ENCODE measurements at regions not wholly inside any gene's neighbourhood (a gene's known extent, or its start where the extent isn't known, plus 50 kb on each side); places are given as distances from the start of the nearest gene placed in this dataset.
"Not testable (repeated sequence)": the region's sequence is repeated elsewhere in the genome, so short reads cannot be mapped to it uniquely, and the experiment has no call there.

DNA sequence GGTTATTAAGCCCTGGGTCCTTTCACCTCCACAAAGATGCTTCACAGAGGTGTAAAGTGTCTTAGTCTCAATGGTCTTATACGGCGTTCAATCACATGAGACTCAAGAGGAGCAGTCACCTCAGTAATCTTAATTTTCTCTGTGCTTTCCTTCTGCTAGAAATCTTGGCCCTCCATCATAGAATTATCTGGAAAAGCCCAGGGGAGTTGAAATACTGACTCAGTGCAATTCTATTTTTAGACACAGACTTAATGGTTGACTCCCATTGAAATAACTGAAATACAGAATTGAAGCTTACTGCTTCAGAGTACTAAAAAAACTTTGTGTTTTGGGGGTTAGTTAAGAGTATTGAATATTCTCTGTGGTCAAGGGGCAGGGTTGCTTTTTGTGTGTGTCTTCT lies 94.5 kb upstream of the IL15 start:
- no peak overlapping the region for H3K9ac ChIP-seq (ENCODE audit: insufficient read length, low read depth)

DNA sequence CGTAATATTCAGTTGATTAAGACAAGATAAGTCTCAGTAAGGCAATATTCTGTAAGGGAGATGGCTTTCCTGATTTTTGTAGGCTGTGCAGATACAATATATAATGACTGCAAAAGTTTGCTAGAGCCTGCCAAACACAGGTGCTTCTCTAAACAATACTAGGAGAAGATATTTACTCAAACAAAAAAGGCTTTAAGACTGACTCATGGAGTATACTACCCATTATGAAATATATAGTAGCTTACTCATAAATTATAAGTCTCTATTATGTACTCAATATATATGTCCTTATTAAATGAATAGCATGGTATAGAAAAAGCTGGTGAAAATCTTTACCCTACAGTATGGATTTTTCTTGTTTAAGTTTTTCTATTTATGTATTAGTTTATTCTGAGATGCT lies 93.2 kb upstream of the IL15 start:
- H3K4me3 ChIP-seq (ENCODE audit: insufficient read length, low read depth), result no peak overlapping the region
- TF ChIP-seq SUZ12 (IDR thresholded peaks at IDR 0.05; ENCODE audit: extremely low read depth, insufficient read depth, insufficient read length), result no peak
- TF ChIP-seq YY1 (IDR thresholded peaks at IDR 0.05; ENCODE audit: insufficient read depth, insufficient read length), result no peak
- TF ChIP-seq ZNF274 (IDR thresholded peaks at IDR 0.05; ENCODE audit: low read depth, low read length), result no peak
- H3K27me3 ChIP-seq (ENCODE audit: insufficient read depth, insufficient read length), result no peaks in the 10 kb centered on the region
- H3K9ac ChIP-seq (ENCODE audit: insufficient read length, low read depth), result no peak overlapping the region
- H3K36me3 ChIP-seq (ENCODE audit: insufficient read depth, insufficient read length, low read length), result no peaks in the 10 kb centered on the region
- no peaks in the 10 kb centered on the region for H3K9me3 ChIP-seq (ENCODE audit: insufficient read depth, low read length)
- DNase-seq (ENCODE audit: low read depth, low spot score), result no peak
- no peaks in the 10 kb centered on the region for H3K4me1 ChIP-seq (ENCODE audit: insufficient read depth, insufficient read length)

More for the DNA sequence above, 94.5 kb upstream of the IL15 start:
- TF ChIP-seq YY1 (IDR thresholded peaks at IDR 0.05; ENCODE audit: insufficient read depth, insufficient read length), result no peak
- no peak for TF ChIP-seq ZNF274 (IDR thresholded peaks at IDR 0.05; ENCODE audit: low read depth, low read length)
- DNase-seq (ENCODE audit: low read depth, low spot score), result no peak
- H3K27me3 ChIP-seq (ENCODE audit: insufficient read depth, insufficient read length), result no peaks in the 10 kb centered on the region
- no peak overlapping the region for H3K4me3 ChIP-seq (ENCODE audit: insufficient read length, low read depth)
- H3K36me3 ChIP-seq (ENCODE audit: insufficient read depth, insufficient read length, low read length), result no peaks in the 10 kb centered on the region
- H3K4me1 ChIP-seq (ENCODE audit: insufficient read depth, insufficient read length), result no peaks in the 10 kb centered on the region
- H3K9me3 ChIP-seq (ENCODE audit: insufficient read depth, low read length), result no peaks in the 10 kb centered on the region

DNA sequence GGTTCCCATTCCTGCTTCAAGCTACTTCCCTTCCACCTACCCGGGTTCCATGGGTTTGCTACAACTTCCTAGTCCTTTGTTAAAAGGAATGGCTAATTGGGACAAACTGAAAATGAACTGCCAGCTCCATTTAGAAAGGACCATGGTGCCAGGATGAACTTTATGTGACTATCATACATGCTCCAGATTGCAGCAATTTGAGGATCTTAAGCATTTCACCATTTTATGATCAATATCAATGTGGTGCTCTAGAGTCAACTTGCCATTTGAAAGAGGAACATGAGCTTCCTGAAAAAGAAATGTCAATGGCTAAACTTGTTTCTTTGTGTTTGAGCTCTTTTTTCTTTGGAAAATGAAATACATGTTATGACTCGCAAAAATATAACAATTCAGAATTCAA lies 92.7 kb upstream of the IL15 start:
- no peak for DNase-seq (ENCODE audit: low read depth, low spot score)
- H3K4me1 ChIP-seq (ENCODE audit: insufficient read depth, insufficient read length), result no peaks in the 10 kb centered on the region
- TF ChIP-seq YY1 (IDR thresholded peaks at IDR 0.05; ENCODE audit: insufficient read depth, insufficient read length) (no peak), SUZ12 (IDR thresholded peaks at IDR 0.05; ENCODE audit: extremely low read depth, insufficient read depth, insufficient read length) (no peak), ZNF274 (IDR thresholded peaks at IDR 0.05; ENCODE audit: low read depth, low read length) (no peak)
- H3K36me3 ChIP-seq (ENCODE audit: insufficient read depth, insufficient read length, low read length), result no peaks in the 10 kb centered on the region
- no peak overlapping the region for H3K9ac ChIP-seq (ENCODE audit: insufficient read length, low read depth)
- no peaks in the 10 kb centered on the region for H3K9me3 ChIP-seq (ENCODE audit: insufficient read depth, low read length)
- no peaks in the 10 kb centered on the region for H3K27me3 ChIP-seq (ENCODE audit: insufficient read depth, insufficient read length)
- H3K4me3 ChIP-seq (ENCODE audit: insufficient read length, low read depth), result no peak overlapping the region

DNA sequence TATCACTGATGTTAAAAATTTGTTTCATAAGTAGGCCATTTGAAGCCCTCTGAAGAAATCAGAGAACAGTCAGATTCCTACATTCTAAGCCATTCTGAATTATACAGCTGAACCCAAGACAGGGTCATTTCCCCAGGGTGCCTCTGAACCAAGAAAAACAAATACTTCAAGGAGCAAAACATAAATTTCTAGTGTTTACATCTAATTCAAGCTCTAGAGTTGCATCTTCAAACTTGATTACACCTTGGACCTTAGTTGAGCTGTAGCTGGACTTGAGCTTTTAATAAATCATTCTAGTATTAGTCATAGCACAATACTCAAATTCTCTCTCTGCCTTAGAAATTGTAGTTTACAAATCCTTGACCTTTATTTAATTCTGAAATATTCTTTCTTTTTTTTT lies 87.6 kb upstream of the IL15 start:
- TF ChIP-seq YY1 (IDR thresholded peaks at IDR 0.05; ENCODE audit: insufficient read depth, insufficient read length) (no peak), ZNF274 (IDR thresholded peaks at IDR 0.05; ENCODE audit: low read depth, low read length) (no peak), SUZ12 (IDR thresholded peaks at IDR 0.05; ENCODE audit: extremely low read depth, insufficient read depth, insufficient read length) (no peak)
- Histone ChIP-seq H3K9ac (ENCODE audit: insufficient read length, low read depth) (no peak overlapping the region), H3K4me3 (ENCODE audit: insufficient read length, low read depth) (no peak overlapping the region), H3K9me3 (ENCODE audit: insufficient read depth, low read length) (no peaks in the 10 kb centered on the region), H3K36me3 (ENCODE audit: insufficient read depth, insufficient read length, low read length) (no peaks in the 10 kb centered on the region), H3K4me1 (ENCODE audit: insufficient read depth, insufficient read length) (no peaks in the 10 kb centered on the region), H3K27me3 (ENCODE audit: insufficient read depth, insufficient read length) (no peaks in the 10 kb centered on the region)
- no peak for DNase-seq (ENCODE audit: low read depth, low spot score)

DNA sequence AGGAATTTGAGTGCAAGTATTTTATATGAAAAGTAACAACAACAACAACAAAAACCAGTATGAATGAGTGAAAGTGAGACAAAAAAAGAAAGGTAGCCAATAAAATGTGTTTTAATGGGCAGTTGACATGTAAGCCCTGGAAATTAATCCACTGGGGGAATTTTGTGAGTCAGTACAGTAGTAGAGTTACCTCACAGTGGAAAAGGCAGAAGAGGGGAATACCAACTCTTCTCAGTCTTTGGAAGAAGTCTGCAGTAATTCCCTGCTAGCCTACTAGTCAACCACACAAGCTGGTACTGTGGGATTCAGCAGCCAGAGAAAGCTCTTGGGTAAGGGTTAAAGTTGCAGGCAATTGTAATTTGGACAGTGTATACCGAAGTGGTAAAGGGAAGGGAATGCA lies 76.3 kb upstream of the IL15 start:
- H3K9me3 ChIP-seq (ENCODE audit: insufficient read depth, low read length), result no peaks in the 10 kb centered on the region
- H3K36me3 ChIP-seq (ENCODE audit: insufficient read depth, insufficient read length, low read length), result no peaks in the 10 kb centered on the region
- H3K4me1 ChIP-seq (ENCODE audit: insufficient read depth, insufficient read length), result no peaks in the 10 kb centered on the region
- H3K4me3 ChIP-seq (ENCODE audit: insufficient read length, low read depth), result no peak overlapping the region
- no peak overlapping the region for H3K9ac ChIP-seq (ENCODE audit: insufficient read length, low read depth)
- H3K27me3 ChIP-seq (ENCODE audit: insufficient read depth, insufficient read length), result no peaks in the 10 kb centered on the region
- no peak for TF ChIP-seq YY1 (IDR thresholded peaks at IDR 0.05; ENCODE audit: insufficient read depth, insufficient read length)
- DNase-seq (ENCODE audit: low read depth, low spot score), result no peak

DNA sequence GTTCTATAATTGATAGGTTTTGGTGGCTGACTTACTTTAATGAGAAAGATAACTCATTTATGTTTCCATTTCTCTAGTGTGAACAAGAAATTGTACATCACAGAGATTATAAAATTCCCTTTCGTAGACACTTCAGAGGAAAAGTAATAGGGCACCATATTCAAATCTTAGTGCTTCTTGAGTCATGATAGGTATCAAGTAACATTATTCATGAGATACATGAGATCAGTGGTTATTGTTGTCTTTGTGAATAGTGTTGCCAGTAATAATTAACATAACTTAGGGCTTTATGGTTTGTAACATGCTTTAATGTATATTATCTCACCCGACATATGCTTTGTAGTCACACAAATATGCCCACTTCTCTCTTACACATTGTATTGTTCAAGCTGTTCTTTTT lies 73.7 kb upstream of the IL15 start:
- H3K4me1 ChIP-seq (ENCODE audit: insufficient read depth, insufficient read length), result no peaks in the 10 kb centered on the region
- H3K27me3 ChIP-seq (ENCODE audit: insufficient read depth, insufficient read length), result no peaks in the 10 kb centered on the region
- no peaks in the 10 kb centered on the region for H3K9me3 ChIP-seq (ENCODE audit: insufficient read depth, low read length)
- DNase-seq (ENCODE audit: low read depth, low spot score), result no peak
- no peaks in the 10 kb centered on the region for H3K36me3 ChIP-seq (ENCODE audit: insufficient read depth, insufficient read length, low read length)
- H3K4me3 ChIP-seq (ENCODE audit: insufficient read length, low read depth), result no peak overlapping the region
- TF ChIP-seq ZNF274 (IDR thresholded peaks at IDR 0.05; ENCODE audit: low read depth, low read length) (no peak), YY1 (IDR thresholded peaks at IDR 0.05; ENCODE audit: insufficient read depth, insufficient read length) (no peak), SUZ12 (IDR thresholded peaks at IDR 0.05; ENCODE audit: extremely low read depth, insufficient read depth, insufficient read length) (no peak)
- no peak overlapping the region for H3K9ac ChIP-seq (ENCODE audit: insufficient read length, low read depth)

DNA sequence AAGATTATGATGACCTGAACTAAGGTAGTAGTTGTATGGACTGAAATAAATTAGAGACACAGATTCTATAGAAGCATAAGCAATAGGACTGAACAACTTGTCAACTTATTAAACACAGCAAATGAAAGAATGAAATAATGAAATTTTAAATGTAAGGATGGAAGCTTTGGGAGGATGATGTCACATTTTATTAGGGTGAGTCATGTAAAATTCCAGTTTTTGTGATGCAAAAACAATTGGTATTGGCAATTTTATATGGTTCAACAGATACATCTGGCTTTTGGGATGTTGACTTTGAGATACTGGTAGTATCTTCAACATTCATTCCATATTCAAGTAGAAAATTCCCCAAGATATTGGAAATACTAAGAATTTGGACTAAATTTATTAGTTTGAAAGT lies 72.7 kb upstream of the IL15 start:
- DNase-seq (ENCODE audit: low read depth, low spot score), result no peak
- TF ChIP-seq SUZ12 (IDR thresholded peaks at IDR 0.05; ENCODE audit: extremely low read depth, insufficient read depth, insufficient read length) (no peak), ZNF274 (IDR thresholded peaks at IDR 0.05; ENCODE audit: low read depth, low read length) (no peak), YY1 (IDR thresholded peaks at IDR 0.05; ENCODE audit: insufficient read depth, insufficient read length) (no peak)

DNA sequence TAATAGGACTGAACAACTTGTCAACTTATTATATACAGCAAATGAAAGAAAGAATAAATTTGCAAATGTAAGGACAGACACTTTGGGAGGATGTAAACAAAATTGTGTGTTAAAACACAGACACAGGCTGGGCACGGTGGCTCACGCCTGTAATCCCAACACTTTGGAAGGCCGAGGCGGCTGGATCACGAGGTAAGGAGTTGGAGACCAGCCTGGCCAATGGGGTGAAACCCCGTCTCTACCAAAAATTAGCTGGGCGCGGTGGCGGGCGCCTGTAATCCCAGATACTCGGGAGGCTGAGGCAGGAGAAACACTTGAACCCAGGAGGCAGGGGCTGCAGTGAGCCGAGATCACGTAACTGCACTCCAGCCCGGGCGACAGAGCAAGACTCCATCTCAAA lies 71.4 kb upstream of the IL15 start:
- H3K27me3 ChIP-seq (ENCODE audit: insufficient read depth, insufficient read length); H3K9ac ChIP-seq (ENCODE audit: insufficient read length, low read depth); H3K4me1 ChIP-seq (ENCODE audit: insufficient read depth, insufficient read length); DNase-seq (ENCODE audit: low read depth, low spot score); H3K4me3 ChIP-seq (ENCODE audit: insufficient read length, low read depth); H3K9me3 ChIP-seq (ENCODE audit: insufficient read depth, low read length); H3K36me3 ChIP-seq (ENCODE audit: insufficient read depth, insufficient read length, low read length): not testable (repeated sequence)

More for the DNA sequence above, 72.7 kb upstream of the IL15 start:
- Histone ChIP-seq H3K9ac (ENCODE audit: insufficient read length, low read depth) (no peak overlapping the region), H3K4me3 (ENCODE audit: insufficient read length, low read depth) (no peak overlapping the region), H3K27me3 (ENCODE audit: insufficient read depth, insufficient read length) (no peaks in the 10 kb centered on the region), H3K4me1 (ENCODE audit: insufficient read depth, insufficient read length) (no peaks in the 10 kb centered on the region), H3K36me3 (ENCODE audit: insufficient read depth, insufficient read length, low read length) (no peaks in the 10 kb centered on the region), H3K9me3 (ENCODE audit: insufficient read depth, low read length) (no peaks in the 10 kb centered on the region)

Measured in NT2/D1 (cell line).